ENCODE measurements at regions not wholly inside any gene's neighbourhood (a gene's known extent, or its start where the extent isn't known, plus 50 kb on each side); places are given as distances from the start of the nearest gene placed in this dataset.

DNA sequence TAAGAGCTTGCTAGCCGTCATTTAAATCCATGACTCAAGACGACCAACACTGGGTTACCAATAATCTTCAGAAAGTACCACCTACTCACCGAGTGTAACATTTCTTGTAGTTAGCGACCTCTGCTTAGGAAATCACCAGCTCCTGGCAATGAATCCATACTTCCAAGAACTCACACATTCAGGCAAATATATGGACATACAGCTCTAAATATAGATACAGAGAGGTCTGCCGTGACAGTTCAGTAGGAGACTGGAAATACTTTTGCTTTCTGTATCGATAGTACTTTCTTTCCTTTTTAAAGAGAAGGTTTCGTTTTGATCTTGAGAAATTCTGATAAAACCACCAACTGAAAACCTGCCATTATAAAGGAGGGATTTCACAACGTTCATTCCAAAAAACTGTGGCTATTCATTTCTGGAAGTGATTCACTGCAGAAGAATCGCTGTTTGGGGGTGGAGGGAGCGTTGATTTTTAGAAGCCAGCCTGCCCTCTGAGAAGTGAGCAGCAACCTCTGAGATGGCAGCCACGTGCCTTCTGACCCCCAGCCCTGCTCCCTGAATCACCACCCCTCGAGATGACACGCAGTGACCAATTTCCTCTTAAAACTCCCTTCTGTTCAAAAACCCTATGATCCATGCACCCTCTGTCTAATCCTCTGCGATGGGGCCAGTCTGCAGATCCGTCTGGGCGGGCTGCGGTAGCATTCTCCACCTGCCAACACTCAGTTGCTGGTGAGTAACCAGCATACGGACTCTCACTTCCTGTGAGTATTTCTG lies 179.0 kb upstream of the KLF14 start:
- peak; percentile 56 for DNase-seq (ENCODE audit: low read depth)

DNA sequence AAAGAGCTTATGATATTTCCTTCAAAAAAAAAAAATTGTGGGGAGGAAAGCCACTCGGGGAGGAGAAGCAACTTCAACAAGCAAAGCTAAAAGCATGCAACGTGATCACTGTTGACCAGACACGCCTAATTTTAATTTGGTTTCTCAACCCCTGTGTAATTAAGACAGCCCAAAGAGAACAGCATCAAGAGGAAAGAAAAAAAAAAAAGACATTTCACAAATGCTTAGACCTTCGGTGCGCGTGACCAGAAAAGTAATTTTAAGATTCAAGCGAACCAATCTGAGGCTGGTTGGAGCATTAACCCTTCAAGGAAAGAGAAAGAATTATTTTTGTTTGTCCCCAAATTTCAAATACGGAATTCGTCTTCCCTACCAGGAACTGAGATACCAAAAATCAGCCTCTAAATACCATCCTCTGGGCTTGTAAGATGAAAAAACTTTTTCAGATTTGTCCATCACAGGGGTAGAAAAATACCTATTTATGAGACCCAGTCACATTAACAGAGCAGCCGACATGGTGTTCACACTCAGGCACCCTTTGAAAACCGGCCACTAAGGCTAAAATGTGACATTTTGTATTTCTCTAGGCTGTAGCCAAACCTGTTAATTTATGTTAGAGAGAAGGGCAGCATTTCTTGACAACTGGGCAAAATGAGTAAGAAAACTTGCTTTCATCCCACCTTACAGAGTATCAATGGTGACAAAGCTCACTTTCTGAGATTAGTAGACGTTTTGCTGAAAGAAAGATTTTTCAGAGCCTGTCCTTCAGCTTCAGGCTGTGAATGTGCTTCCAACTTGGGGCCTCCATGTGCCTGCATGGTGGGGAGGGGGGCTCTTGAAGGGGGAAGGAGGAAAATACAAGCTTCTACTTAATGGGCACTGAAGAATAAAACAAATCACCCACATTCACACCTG lies 179.9 kb upstream of the KLF14 start:
- DNase-seq (ENCODE audit: low read depth), result no peak

DNA sequence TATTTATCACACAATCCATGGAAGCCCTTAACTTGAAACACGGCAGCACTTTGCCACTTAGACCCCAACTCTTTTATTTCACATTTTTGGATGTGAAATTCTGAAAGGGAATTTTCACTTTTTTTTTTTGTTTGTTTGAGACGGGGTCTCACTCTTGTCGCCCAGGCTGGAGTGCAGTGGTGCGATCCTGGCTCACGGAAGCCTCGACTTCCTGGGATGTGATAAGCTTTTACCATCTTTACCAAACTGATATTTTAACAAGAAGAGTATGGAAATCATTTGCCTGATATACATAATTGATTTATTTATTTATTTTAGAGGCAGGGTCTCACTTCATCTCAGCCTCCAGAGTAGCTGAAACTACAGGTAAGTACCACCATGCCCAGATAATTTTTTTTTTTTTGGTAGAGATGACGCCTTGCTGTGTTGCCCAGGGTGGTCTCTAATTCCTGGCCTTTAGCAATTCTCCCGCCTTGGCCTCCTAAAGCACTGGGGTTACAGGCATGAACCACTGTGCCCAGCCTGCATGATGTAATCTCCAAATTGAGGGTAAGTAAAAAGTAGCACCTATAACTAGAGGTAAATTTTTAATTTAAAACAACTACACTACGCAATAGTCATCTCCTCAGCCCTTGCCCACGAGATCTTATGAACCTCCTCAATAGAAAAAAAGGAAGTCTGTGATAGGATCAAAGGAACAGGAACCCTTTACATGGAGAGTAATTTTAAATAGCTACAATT lies 180.7 kb upstream of the KLF14 start:
- no peak for DNase-seq (ENCODE audit: low read depth)

DNA sequence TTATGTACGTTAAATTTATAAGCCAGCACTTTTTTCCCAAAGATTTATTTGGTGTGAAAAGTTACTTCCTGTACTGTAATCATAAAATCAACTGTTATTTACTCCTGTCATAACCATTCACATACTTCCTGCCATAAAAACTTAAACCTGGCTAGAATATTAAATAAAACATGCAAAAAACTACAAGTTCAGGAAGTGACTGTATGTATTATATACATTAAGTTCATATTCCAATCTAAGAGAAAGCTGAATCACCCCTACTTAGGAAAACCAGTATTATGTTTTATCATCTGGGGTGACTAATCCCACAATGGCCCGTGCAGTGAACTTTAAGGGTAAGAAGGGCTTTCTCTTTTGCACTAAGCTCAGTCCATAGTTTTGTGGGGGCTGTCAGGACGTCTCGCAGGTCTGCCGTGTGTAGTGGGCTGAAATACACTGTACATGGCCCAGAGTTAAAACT lies 183.7 kb upstream of the KLF14 start:
- DNase-seq (ENCODE audit: low read depth), result no peak

DNA sequence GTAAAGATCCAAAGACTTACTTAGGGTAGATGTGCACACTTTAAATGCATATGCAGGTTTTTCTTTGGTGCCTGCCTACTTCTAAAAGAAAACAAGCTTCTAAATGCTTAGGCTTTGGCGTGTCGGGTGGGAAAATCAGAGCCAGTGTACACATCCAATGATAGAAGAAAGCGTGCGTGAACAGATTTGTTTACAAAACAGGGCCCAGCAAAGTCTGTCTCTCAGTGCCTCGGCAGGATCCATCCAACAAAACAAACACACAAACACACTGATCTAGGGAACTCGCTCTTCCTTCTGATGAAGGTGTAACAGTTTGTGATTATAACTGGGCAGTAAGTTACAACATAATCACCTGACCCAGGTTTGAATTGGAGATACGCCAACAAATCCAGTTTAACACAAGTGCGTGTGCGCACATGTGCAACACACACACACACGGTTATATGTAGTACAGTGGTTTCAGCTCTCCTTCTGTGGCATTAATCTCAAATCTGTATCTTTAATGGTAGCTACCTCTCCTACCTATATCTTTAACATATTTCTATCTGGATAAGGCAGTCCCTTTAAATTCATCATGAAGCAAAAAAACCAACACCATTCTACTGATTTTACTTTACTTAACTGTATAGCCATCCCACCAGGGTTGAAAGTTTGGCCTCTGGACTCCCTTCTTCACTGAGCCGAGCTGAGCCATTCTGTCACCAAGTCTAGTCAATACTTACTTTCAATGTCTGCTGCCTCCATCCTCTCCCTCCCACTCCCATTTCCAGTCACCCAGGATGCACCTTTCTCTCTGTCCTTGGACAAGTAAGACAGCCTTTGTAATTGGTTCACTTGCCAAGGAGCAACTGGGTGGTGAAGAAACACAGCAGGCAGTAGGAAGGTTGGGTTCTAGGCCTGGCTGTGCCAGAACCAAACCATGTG lies 184.4 kb upstream of the KLF14 start:
- no peak for DNase-seq (ENCODE audit: low read depth)

DNA sequence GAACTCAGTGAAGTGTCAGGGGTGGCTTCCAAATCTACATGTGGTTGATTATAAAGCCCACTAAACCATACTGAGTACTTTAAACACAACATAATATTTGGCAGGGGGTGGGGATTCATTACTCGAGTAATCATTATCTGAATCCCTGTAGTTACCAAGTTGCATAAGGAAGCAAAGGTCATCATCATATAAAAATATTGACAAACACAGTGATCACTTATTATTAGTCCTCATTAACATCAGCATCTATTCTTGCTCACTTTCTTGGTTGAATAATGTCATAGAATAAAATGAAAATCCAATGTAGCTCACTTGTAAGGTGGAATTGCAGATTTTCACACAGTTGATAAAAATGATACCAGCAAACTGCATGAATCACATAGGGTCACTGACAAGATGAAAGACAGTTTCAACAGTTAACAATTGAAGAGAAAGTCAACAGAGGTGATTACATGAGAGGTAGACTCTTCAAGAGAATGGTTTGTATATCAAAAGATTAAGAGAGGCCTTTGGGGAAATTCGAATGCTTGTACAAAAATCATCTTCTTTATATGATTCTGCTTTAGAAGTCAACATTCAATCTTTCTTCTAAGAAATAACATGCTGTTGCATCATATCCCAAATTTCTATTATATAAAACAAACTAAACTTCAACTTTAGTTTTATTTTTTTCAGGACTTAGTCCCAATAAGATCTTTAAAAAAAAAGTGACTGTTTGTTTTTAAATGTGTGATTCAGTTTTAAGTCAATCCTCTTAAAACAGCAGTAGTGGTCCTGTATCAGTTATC lies 185.5 kb upstream of the KLF14 start:
- DNase-seq (ENCODE audit: low read depth), result no peak

DNA sequence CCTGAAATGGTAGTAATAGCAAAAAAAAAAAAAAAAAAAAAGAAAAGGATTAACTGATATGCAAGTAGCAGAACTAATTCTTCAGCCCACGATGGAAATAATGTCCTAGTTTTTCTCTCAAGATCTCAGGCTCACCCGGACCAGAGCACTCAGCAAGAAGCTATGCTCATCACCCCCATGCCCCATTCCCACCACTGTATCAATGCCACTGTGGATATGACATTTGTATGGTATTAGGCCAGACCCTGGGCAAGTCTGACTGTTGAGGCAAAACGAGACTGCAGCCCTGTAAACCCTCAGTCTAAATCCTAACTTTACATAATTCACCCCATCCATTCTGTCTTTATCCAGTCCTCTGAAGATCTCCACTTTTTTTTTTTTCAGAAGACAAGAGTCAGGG lies 186.1 kb upstream of the KLF14 start:
- no peak for DNase-seq (ENCODE audit: low read depth)

DNA sequence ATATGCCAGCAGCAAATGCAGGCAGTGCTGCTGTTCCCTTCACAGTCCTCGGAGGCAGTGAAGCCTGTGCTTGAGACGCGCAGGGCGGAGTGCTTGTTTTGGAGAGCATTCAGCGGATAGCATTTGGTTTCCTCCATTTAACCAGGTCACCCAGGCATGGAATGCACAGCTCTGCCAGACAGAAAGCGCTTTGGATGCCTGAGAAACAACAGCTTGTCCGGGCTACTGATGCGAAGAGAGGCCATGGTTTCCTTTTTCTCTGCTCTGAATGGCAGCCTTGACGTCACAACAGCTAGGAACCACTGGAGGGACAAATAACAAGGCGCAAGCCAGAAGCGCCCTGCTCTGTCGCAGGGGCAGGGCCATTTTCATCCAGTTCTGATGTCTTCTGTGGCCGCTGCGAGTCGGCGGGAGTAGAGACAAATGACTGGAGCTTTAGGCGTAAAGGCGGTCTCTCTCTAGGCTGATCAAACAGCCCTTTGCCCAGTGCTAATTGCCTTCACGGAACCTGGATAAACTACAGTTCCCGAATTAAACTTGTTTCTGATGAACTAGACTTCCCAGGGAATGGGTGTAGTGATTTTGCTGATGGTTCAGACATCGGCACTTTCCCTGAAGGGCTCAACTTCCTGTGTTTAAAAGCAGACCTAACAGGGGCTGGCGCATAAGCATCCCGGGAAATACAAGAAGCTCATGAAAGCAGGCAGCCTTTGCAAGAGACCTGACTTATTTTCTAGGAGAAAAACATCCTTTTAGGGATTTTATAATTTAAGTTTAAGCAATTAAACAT lies 187.6 kb upstream of the KLF14 start:
- DNase-seq (ENCODE audit: low read depth), result no peak

DNA sequence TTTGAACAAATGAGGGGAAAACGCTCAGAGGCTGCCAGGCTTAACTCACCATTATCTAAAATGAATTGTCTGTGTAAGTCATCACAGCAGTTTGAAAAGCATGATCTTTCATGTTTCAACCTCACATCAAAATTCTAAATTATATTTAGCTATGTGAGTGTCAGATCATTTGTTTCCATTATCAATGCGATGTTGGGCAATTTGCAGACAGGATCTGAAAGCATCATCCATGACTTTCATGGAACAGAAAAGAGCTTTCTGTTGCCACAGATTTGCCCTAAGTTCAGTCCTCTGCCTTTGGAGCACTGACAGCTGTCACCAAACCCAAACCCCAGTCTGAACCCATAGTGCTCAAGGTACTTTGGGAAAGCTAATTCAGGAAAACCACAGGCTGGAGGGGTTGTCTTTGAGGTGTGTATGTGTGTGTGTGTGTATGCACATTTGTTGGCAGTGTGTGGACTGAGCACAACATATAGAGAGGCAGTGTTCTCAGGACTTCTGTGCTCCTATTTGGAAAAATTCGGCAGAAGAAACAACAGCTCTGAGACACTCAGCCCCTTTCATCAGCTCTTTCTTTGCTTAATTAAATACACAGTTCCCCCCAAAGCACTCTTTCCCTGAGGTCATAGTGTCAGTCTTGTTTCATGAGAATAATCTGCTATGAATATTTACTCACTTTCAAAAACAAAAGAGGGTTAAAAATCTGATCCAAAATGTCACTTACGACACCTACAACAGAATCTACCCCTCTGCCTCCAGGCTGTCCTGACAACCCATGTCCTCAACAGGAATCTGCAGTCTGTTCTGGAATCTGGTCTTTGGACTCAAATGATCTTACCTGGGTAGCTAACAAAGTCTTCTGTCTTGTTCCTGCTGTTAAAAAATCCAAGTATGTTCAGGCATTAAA lies 188.5 kb upstream of the KLF14 start:
- no peak for DNase-seq (ENCODE audit: low read depth)

DNA sequence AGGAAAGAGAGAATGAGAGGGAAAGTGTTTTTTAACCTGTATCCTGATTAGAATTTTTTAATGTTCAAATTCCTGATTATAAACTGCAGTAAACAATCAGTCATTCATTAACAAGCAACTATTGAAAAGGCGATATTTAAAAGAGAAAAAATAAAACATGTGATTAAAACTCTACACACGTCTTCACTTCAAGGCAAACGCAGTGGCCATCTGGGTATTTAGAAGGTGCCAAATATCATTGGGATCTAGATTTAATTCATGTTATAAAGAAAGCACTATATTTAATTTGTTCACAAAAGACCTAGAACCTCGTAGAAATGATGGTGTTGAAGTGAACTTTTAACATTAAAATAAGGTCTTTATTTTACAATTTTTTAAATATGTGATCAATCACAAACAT lies 189.4 kb upstream of the KLF14 start:
- no peak for DNase-seq (ENCODE audit: low read depth)

DNA sequence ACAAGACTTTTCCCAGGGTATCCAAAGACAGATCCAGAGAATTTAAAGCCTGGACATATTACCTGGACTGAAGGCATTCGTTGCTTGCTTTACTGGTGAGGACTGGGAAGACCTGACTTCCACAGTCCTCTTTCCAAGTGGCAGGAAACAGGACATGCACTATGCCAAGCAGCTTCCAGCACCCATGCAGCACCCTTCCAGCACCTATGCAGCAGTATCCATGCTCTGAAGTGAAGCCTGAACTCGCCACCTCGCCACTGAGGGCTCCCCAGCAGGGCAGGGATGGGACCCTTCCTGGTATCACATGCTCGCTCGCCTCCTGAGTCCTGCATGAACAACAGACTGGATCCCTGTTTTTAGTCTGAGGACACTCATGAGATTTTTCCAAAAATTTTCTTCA lies 189.9 kb upstream of the KLF14 start:
- no peak for DNase-seq (ENCODE audit: low read depth)

DNA sequence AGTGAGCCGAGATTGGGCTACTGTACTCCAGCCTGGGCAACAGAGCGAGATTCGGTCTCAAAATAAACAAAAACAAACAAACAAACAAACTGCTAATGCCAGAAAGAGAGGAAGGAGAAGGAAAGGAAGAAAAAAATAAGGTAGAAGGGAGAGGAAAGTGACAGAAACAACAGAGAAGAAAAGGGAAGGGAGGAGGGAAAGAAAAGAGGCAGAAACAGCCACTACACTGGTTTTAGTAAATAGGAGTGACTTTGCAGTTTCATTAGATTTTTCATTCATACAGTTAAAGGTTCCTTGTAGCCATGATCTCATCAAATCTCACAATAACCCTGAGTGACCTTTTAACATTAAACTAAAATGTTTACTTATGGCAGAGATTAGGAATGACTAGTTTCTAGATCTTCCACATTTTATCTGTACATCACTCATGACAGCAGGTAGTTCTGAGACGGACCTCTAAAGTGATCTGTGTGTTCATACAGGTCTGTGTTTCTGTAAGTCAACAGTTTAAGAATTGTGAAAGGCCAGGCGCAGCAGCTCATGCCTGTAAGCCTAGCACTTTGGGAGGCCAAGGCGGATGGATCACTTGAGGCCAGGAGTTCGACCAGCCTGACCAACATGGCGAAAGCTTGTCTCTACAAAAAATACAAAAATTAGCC lies 191.3 kb upstream of the KLF14 start:
- no peak for DNase-seq (ENCODE audit: low read depth)

DNA sequence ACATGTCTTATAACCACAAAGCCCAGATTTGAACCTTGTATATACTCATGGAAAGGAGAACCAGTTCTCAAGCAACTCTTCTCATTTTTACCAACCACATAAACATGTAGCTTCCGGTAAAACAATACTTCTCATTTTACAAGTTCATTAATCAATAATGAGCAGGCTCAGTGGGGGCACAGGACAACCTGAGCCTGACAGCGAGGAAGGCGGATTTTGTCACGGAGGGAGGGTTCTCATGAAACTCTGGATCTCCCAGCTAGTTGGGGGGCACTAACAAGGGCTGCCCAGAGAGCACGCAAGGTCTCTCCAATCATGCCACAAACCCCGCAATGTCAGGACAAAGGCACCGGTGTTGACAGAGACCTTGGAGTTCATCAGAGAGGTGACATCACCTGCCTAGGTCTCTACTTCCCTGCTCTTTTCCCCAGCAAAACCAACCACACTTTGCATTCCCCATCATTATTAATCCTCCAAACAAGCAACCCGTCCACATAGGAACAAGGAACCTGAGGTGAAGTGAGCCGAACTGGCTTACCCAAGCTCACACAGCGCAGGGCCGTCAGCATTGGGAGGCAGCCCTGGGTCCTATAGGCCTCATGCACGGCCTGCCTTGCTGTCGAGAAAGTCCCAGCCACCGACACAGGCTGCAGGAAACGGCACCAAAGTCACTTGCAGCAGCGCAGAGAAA lies 192.1 kb upstream of the KLF14 start:
- no peak for DNase-seq (ENCODE audit: low read depth)

DNA sequence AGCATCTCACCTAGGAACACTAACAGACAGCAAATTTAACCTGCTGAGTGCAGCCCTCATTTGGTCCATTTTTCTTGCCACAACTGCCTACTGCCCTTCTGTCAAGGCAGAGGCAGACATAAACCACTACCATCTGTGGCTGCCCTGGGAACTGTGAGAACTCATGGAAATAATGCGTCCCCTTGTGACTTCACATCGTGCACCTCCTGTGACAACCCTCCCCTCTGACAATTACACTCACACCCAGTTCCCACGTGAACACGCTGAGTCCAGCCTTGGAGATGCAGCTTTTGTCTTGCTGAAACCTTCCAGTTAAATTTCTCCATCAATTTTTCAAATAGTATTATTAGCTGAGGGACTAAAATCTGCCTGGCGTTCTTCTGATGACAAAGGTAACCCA lies 193.1 kb upstream of the KLF14 start:
- DNase-seq (ENCODE audit: low read depth), result no peak

DNA sequence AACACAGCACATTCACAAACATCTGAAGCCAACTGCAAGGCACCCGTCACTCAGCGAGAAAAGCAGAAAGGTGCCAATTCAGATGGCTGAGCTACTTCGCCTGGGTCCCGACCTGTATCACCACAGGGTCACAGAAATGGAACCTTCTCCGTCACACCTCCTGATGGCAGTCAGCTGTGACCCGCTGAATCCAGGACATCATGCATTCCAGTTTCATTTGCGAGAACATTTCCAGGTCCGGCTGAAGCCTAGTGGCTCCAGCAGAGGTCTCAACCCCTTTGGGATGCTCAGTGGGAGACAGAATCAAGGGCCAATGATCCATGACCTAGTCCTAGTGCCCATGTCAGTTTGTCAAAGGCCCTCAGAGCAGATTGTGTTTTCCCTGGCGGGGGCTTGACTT lies 193.6 kb upstream of the KLF14 start:
- no peak for DNase-seq (ENCODE audit: low read depth)

DNA sequence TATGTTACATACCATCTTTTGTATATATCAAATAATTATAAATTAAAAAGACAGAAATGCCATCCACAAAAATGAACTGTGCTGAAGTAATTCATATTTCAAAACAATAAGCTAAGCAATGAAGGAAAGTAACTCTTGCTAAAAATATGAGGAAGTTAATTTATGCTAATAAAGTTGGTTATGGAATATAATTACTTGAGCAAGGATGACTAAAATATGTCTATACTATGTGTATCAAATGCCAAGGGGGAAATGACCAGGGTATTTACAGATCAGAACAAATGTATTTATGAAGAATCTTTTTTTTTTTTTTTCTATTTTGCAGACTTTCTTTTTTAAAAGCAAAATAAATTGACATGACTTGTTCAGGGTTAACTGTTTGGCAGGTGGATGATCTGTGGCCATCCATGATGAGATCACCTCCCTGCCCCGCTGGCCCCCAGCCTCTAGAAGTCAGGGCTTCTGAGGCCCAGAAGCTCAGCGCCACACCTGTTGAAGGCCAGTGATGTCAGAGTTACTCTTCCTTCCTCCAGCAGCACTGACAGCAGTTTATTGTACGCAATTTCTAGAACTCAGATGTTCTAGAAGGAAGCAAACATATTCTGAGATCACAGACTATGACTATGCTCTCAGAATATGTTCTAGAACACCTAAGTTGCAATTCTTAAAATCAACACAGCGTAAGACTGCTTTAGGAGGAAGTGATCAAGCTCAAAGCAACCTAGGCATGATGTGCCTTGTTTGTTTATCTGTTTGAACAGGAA lies 196.1 kb upstream of the KLF14 start:
- DNase-seq (ENCODE audit: low read depth), result no peak

DNA sequence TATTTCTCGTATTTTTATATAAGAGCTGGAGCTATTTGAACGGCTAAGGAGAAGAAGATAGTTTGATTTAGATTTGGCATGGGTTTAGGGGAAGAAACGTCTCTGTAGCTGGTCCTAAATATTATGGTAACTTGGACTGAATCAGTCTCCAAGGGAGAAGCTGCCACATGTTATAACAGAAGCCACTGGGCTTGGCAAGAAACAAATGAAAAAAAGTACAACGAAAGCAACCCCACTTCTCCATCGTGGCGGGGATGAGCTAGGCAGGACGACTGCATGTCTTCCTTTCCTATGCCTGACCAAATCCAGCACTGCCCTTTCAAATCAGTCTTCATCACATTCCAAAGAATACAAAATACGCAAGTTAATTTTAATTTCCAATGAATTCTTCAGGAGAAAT lies 196.7 kb upstream of the KLF14 start:
- DNase-seq (ENCODE audit: low read depth), result no peak

All from stimulated activated CD8-positive, alpha-beta memory T cell treated with anti-CD3 and anti-CD28 coated beads, Interleukin-7, amount 100 ng/mL, for 24 hours (primary cell).